H1 (cell line): ENCODE measurements at regions not wholly inside any gene's neighbourhood (a gene's known extent, or its start where the extent isn't known, plus 50 kb on each side); places are given as distances from the start of the nearest gene placed in this dataset.

Source experiments
- CTCF ChIA-PET: fragments of 300-600 bp; sonication (Branson Sonifier 250); formaldehyde crosslinking; loops from one replicate; lab custom pipeline; 2021; ENCODE audit not compliant: partially characterized antibody; lab: Charles Lee
- POLR2A ChIA-PET: fragments of 300-600 bp; sonication (Branson Sonifier 250); formaldehyde crosslinking; loops from one replicate; lab custom pipeline; 2021; ENCODE audit warnings: inconsistent platforms; ENCODE audit not compliant: partially characterized antibody; lab: Charles Lee
- DNase-seq, 2 experiments: peaks; one replicate each; pipeline versions ENCODE4 v3.0.0 to v3.0.0-alpha.2; 2010 to 2022; ENCODE audit warnings: low spot score in 2 of 2, low read depth in 1 of 2, mixed read lengths in 1 of 2
- FAIRE-seq: peaks from 2 replicates; lab custom pipeline; 2011; peaks lifted over from hg19 to GRCh38; lab: Jason Lieb, UNC
- H2AFZ ChIP-seq: 2 replicates; pipeline ENCODE4 v1.8.1; 2012; ENCODE audit warnings: low read length, inconsistent platforms
- H2AK5ac ChIP-seq: 2 replicates; pipeline ENCODE4 v1.6.1; 2013; ENCODE audit warnings: low read depth, low read length
- H2BK120ac ChIP-seq: replicated peaks from 2 replicates; pipeline ENCODE3; 2013; ENCODE audit warnings: low read depth, low read length, inconsistent platforms
- H2BK12ac ChIP-seq: 2 replicates; pipeline ENCODE4 v1.6.1; 2013; ENCODE audit warnings: low read depth, low read length
- H2BK15ac ChIP-seq: 2 replicates; pipeline ENCODE4 v1.6.1; 2013; ENCODE audit warnings: low read length
- H2BK20ac ChIP-seq: 2 replicates; pipeline ENCODE4 v1.6.1; 2013; ENCODE audit warnings: low read length
- H2BK5ac ChIP-seq: 2 replicates; pipeline ENCODE4 v1.6.1; 2013; ENCODE audit warnings: low read depth, low read length
- H3K14ac ChIP-seq: 2 replicates; pipeline ENCODE4 v1.6.1; 2013; ENCODE audit warnings: inconsistent platforms; ENCODE audit not compliant: insufficient read length
- H3K18ac ChIP-seq: 2 replicates; pipeline ENCODE4 v1.6.1; 2013; ENCODE audit warnings: low read length; ENCODE audit errors: extremely low read depth
- H3K23ac ChIP-seq: 2 replicates; pipeline ENCODE4 v1.6.1; 2013; ENCODE audit warnings: inconsistent platforms; ENCODE audit not compliant: insufficient read length
- H3K23me2 ChIP-seq: 2 replicates; pipeline ENCODE4 v1.6.1; 2013; ENCODE audit warnings: low read depth, low read length
- H3K27ac ChIP-seq: 2 replicates; pipeline ENCODE4 v1.6.1; 2011; ENCODE audit warnings: low read depth, low read length, inconsistent platforms
- H3K27me3 ChIP-seq, 4 experiments: replicated peaks in 1 of 4; 1 replicate in 1 of 4; 2 replicates in 3 of 4; pipeline versions ENCODE4 v1.6.1 to v1.8.1; 2011 to 2013; ENCODE audit warnings: low read length in 3 of 4, mild to moderate bottlenecking in 3 of 4, inconsistent platforms in 2 of 4, mixed read lengths in 2 of 4, moderate library complexity in 1 of 4; ENCODE audit not compliant: control insufficient read depth in 3 of 4, insufficient read depth in 3 of 4; ENCODE audit errors: extremely low read depth in 1 of 4
- H3K36me3 ChIP-seq, 4 experiments: 2 replicates each; pipeline versions ENCODE4 v1.6.1 to v1.8.1; 2011 to 2013; ENCODE audit warnings: mild to moderate bottlenecking in 4 of 4, low read length in 3 of 4, moderate library complexity in 2 of 4, control low read depth in 1 of 4, inconsistent platforms in 1 of 4; ENCODE audit not compliant: insufficient read depth in 4 of 4, control insufficient read depth in 2 of 4
- H3K4ac ChIP-seq: replicated peaks from 2 replicates; pipeline ENCODE3; 2013; ENCODE audit warnings: low read length, low read depth, mixed read lengths, inconsistent platforms; ENCODE audit not compliant: insufficient read length
- H3K4me1 ChIP-seq, 4 experiments: replicated peaks in 1 of 4; 1 replicate in 1 of 4; 2 replicates in 3 of 4; pipeline versions ENCODE4 v1.6.1 to v1.8.1; 2011 to 2013; ENCODE audit warnings: low read length in 3 of 4, inconsistent platforms in 2 of 4, mixed read lengths in 1 of 4; ENCODE audit not compliant: insufficient read depth in 4 of 4, control insufficient read depth in 3 of 4
- H3K4me2 ChIP-seq, 2 experiments: 2 replicates each; pipeline versions ENCODE4 v1.6.1 to v1.8.1; 2011 to 2013; ENCODE audit warnings: low read depth in 2 of 2, low read length in 2 of 2, control low read depth in 1 of 2, inconsistent platforms in 1 of 2, mild to moderate bottlenecking in 1 of 2; ENCODE audit not compliant: insufficient read depth in 1 of 2
- H3K4me3 ChIP-seq, 4 experiments: fragments of 200-600, 300-600 bp in 1 of 4; sonication (generic), shearing (Covaris generic), sonication (Bioruptor Twin) in 1 of 4; 2 replicates each; pipeline versions ENCODE4 v1.5.1 to v1.8.1; 2011 to 2016; ENCODE audit warnings: low read length in 4 of 4, low read depth in 3 of 4, control low read depth in 2 of 4, inconsistent platforms in 2 of 4, mild to moderate bottlenecking in 2 of 4, mixed read lengths in 1 of 4, moderate library complexity in 1 of 4; ENCODE audit not compliant: insufficient read depth in 2 of 4; ENCODE audit errors: extremely low read depth in 1 of 4
- H3K56ac ChIP-seq: replicated peaks from 2 replicates; pipeline ENCODE3; 2013; ENCODE audit warnings: low read depth, mild to moderate bottlenecking, mixed read lengths, low read length, inconsistent platforms; ENCODE audit not compliant: insufficient read length
- H3K79me1 ChIP-seq: 2 replicates; pipeline ENCODE4 v1.6.1; 2013; ENCODE audit warnings: low read depth, low read length, control low read depth
- H3K79me2 ChIP-seq, 2 experiments: 2 replicates each; pipeline versions ENCODE4 v1.6.1 to v1.8.1; 2012 to 2013; ENCODE audit warnings: low read length in 2 of 2, mild to moderate bottlenecking in 2 of 2, inconsistent platforms in 1 of 2; ENCODE audit not compliant: insufficient read depth in 2 of 2, control insufficient read depth in 1 of 2
- H3K9ac ChIP-seq, 4 experiments: replicated peaks in 1 of 4; 1 replicate in 1 of 4; 2 replicates in 3 of 4; pipeline versions ENCODE4 v1.6.1 to v1.8.1; 2011 to 2013; ENCODE audit warnings: low read depth in 3 of 4, low read length in 3 of 4, control low read depth in 2 of 4, mild to moderate bottlenecking in 2 of 4, moderate library complexity in 2 of 4, inconsistent platforms in 1 of 4; ENCODE audit errors: extremely low read depth in 1 of 4
- H3K9me3 ChIP-seq, 2 experiments: 2 replicates each; pipeline versions ENCODE4 v1.6.1 to v1.8.1; 2012 to 2013; ENCODE audit warnings: mild to moderate bottlenecking in 2 of 2, moderate library complexity in 2 of 2, control low read depth in 1 of 2, inconsistent platforms in 1 of 2, low read depth in 1 of 2, low read length in 1 of 2, mixed read lengths in 1 of 2; ENCODE audit not compliant: insufficient read depth in 2 of 2
- H4K20me1 ChIP-seq, 2 experiments: replicated peaks in 1 of 2; 2 replicates each; pipeline versions ENCODE3 to v1.8.1; 2011 to 2013; ENCODE audit warnings: inconsistent platforms in 2 of 2, low read length in 2 of 2, mild to moderate bottlenecking in 1 of 2; ENCODE audit not compliant: insufficient read depth in 2 of 2, control insufficient read depth in 1 of 2
- H4K5ac ChIP-seq: 2 replicates; pipeline ENCODE4 v1.6.1; 2013; ENCODE audit warnings: low read length, low read depth, mixed read lengths, inconsistent platforms; ENCODE audit not compliant: insufficient read length
- H4K8ac ChIP-seq: 2 replicates; pipeline ENCODE4 v1.8.0; 2013; ENCODE audit warnings: mild to moderate bottlenecking, moderate library complexity, low read length, inconsistent platforms; ENCODE audit not compliant: insufficient read depth; ENCODE audit errors: extremely low read depth
- H4K91ac ChIP-seq: replicated peaks from 2 replicates; pipeline ENCODE3; 2013; ENCODE audit warnings: low read length, mixed read lengths, inconsistent platforms; ENCODE audit not compliant: insufficient read length
- CBX5 ChIP-seq: fragments of 300-800, 300-1000 bp; sonication (generic); IDR thresholded peaks from 2 replicates; pipeline ENCODE4 v1.7.1; 2016; ENCODE audit warnings: antibody characterized with exemption, low read length, low read depth
- CHD2 ChIP-seq: IDR thresholded peaks from 2 replicates; pipeline ENCODE4 v1.6.1; 2012; ENCODE audit warnings: low read length, improper control_type of control experiment
- CREB1 ChIP-seq: IDR thresholded peaks from 2 replicates; pipeline ENCODE4 v1.6.1; 2012; ENCODE audit warnings: inconsistent platforms
- EP300 ChIP-seq, 2 experiments: IDR thresholded peaks; 1 replicate in 1 of 2; 2 replicates in 1 of 2; pipeline ENCODE4 v1.6.1; 2011 to 2012; ENCODE audit warnings: low read depth in 2 of 2, low read length in 2 of 2, mild to moderate bottlenecking in 2 of 2, borderline replicate concordance in 1 of 2, inconsistent platforms in 1 of 2, moderate library complexity in 1 of 2
- GTF2F1 ChIP-seq: IDR thresholded peaks from 2 replicates; pipeline ENCODE4 v1.6.1; 2012; ENCODE audit warnings: low read depth, low read length, improper control_type of control experiment, borderline replicate concordance
- HDAC6 ChIP-seq: IDR thresholded peaks from one replicate; pipeline ENCODE4 v1.7.1; 2012; ENCODE audit warnings: low read depth, mild to moderate bottlenecking, inconsistent platforms, low read length, moderate library complexity
- KDM5A ChIP-seq: fragments of 200-600 bp; IDR thresholded peaks from 2 replicates; pipeline ENCODE4 v1.7.1; 2012; ENCODE audit warnings: mild to moderate bottlenecking, low read length, inconsistent platforms, mixed read lengths
- SIX5 ChIP-seq: IDR thresholded peaks from 2 replicates; pipeline ENCODE4 v1.6.1; 2011; ENCODE audit warnings: mild to moderate bottlenecking, low read depth, low read length
- SP1 ChIP-seq: IDR thresholded peaks from 2 replicates; pipeline ENCODE4 v1.6.1; 2011; ENCODE audit warnings: low read depth, low read length
- SUZ12 ChIP-seq: fragments of 200-600 bp; sonication (generic); IDR thresholded peaks from 2 replicates; pipeline ENCODE4 v1.6.1; 2012; ENCODE audit warnings: mild to moderate bottlenecking, inconsistent platforms, low read length, moderate library complexity, mixed read lengths
- WGBS, 2 experiments: shearing (Covaris generic) in 1 of 2; methylation state at CpG; one replicate each; pipeline versions ENCODE4 v1.1.6 to v1.1.7; 2013 to 2015; ENCODE audit warnings: low lambda C conversion rate in 2 of 2, mixed read lengths in 2 of 2, inconsistent platforms in 1 of 2, low coverage in 1 of 2, missing lambda C conversion rate in 1 of 2; ENCODE audit not compliant: insufficient replicate concordance in 2 of 2, insufficient coverage in 1 of 2, insufficient read length in 1 of 2; ENCODE audit errors: extremely low coverage in 1 of 2, missing lambda C conversion rate in 1 of 2; 5-methylcytosine and 5-hydroxymethylcytosine counted together
- TF ChIP-seq, protein P1 (sequence below): IDR thresholded peaks from 2 replicates; pipeline ENCODE4 v1.6.1; 2011; ENCODE audit warnings: low read depth, mild to moderate bottlenecking, low read length; ENCODE audit not compliant: insufficient read depth
- TF ChIP-seq, protein P2 (sequence below), 3 experiments: IDR thresholded peaks; 1 replicate in 2 of 3; 2 replicates in 1 of 3; pipeline versions ENCODE4 v1.5.1 to v1.6.1; 2011; ENCODE audit warnings: low read length in 3 of 3, mild to moderate bottlenecking in 3 of 3, inconsistent platforms in 2 of 3, low read depth in 1 of 3, moderate library complexity in 1 of 3; ENCODE audit not compliant: insufficient read depth in 1 of 3; ENCODE audit errors: control extremely low read depth in 1 of 3

DNA sequence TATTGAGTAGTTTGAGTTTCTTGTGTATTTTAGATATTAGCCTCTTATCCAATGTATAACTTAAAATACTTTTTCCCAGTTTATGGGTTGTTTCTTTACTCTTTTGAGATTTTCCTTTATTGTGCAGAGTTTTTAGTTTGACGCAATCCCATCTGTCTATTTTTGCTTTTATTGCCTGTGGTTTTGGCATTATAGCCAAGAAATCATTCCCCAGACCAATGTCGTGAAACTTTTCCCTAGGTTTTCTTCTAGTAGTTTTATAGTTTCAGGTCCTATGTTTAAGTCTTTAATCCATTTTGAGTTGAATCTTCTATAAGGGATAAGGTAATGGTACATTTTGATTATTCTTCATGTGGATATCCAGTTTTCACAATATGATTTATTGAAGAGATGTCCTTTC is 87.6 kb downstream of the LEPR start:
- ChIA-PET CTCF (no interaction called here), POLR2A (no interaction called here)
- Histone ChIP-seq H2AFZ (no peak overlapping the region), H2BK20ac (no peak overlapping the region), H4K8ac (no peak overlapping the region), H3K36me3 (no peaks in the 10 kb centered on the region), H3K79me1 (no peaks in the 10 kb centered on the region), H3K4ac (no peak overlapping the region), H3K18ac (no peak overlapping the region), H3K23me2 (no peaks in the 10 kb centered on the region), H3K4me3 (no peak overlapping the region), H3K27ac (no peak overlapping the region), H3K23ac (no peak overlapping the region), H3K79me2 (no peaks in the 10 kb centered on the region), H2AK5ac (no peak overlapping the region), H4K5ac (no peak overlapping the region), H2BK120ac (no peak overlapping the region), H3K27me3 (no peaks in the 10 kb centered on the region), H3K14ac (no peak overlapping the region), H2BK5ac (no peak overlapping the region), H3K4me2 (no peak overlapping the region), H3K56ac (no peak overlapping the region), H2BK15ac (no peak overlapping the region), H4K20me1 (no peaks in the 10 kb centered on the region), H3K9me3 (no peaks in the 10 kb centered on the region), H3K9ac (no peak overlapping the region), H2BK12ac (no peak overlapping the region), H3K4me1 (peaks cover 0 to 3% (median 0%) of the 10 kb centered on the region in 4 experiments; a peak in 1 of 7 replicates), H4K91ac (no peak overlapping the region)
- 48% methylated on average over 2 of the region's 2 CpGs; no CpG with 5 or more reads in 1 of the 2 experiments for WGBS, 2 experiments
- FAIRE-seq (no peak), DNase-seq (no peak)
- no peak for TF ChIP-seq SUZ12
- no peak for TF ChIP-seq GTF2F1
- no peak for TF ChIP-seq EP300 (IDR thresholded peaks at IDR 0.05; ENCODE audit: borderline replicate concordance in 1 of 2, low read depth in 2 of 2, low read length in 2 of 2)
- TF ChIP-seq, protein P1, sequence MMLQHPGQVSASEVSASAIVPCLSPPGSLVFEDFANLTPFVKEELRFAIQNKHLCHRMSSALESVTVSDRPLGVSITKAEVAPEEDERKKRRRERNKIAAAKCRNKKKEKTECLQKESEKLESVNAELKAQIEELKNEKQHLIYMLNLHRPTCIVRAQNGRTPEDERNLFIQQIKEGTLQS = no peak
- TF ChIP-seq, protein P2, sequence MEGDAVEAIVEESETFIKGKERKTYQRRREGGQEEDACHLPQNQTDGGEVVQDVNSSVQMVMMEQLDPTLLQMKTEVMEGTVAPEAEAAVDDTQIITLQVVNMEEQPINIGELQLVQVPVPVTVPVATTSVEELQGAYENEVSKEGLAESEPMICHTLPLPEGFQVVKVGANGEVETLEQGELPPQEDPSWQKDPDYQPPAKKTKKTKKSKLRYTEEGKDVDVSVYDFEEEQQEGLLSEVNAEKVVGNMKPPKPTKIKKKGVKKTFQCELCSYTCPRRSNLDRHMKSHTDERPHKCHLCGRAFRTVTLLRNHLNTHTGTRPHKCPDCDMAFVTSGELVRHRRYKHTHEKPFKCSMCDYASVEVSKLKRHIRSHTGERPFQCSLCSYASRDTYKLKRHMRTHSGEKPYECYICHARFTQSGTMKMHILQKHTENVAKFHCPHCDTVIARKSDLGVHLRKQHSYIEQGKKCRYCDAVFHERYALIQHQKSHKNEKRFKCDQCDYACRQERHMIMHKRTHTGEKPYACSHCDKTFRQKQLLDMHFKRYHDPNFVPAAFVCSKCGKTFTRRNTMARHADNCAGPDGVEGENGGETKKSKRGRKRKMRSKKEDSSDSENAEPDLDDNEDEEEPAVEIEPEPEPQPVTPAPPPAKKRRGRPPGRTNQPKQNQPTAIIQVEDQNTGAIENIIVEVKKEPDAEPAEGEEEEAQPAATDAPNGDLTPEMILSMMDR (IDR thresholded peaks at IDR 0.05; ENCODE audit: control extremely low read depth in 1 of 3, insufficient read depth in 1 of 3, low read depth in 1 of 3, low read length in 3 of 3) = no peak
- no peak for TF ChIP-seq CBX5
- TF ChIP-seq HDAC6 = no peak
- TF ChIP-seq SIX5 = no peak
- TF ChIP-seq CREB1 = no peak
- no peak for TF ChIP-seq KDM5A
- TF ChIP-seq SP1 = no peak
- TF ChIP-seq CHD2 = no peak
